Ectodermal cell (in vitro differentiated cells): ENCODE measurements at regions not wholly inside any gene's neighbourhood (a gene's known extent, or its start where the extent isn't known, plus 50 kb on each side); places are given as distances from the start of the nearest gene placed in this dataset.

Experiments used
- H3K27ac ChIP-seq: 2 replicates; pipeline ENCODE4 v1.7.0; 2013; ENCODE audit warnings: mild to moderate bottlenecking, low read depth, low read length; ENCODE audit not compliant: insufficient read depth, poor library complexity, severe bottlenecking
- H3K27me3 ChIP-seq: 2 replicates; pipeline ENCODE4 v1.7.0; 2013; ENCODE audit warnings: mild to moderate bottlenecking, low read length; ENCODE audit not compliant: insufficient read depth, control insufficient read depth, poor library complexity, severe bottlenecking
- H3K36me3 ChIP-seq: one replicate; pipeline ENCODE4 v1.7.0; 2013; ENCODE audit warnings: low read length; ENCODE audit not compliant: control insufficient read depth, insufficient read depth
- H3K4me1 ChIP-seq: one replicate; pipeline ENCODE4 v1.7.0; 2013; ENCODE audit warnings: low read length; ENCODE audit not compliant: control insufficient read depth, insufficient read depth
- H3K4me3 ChIP-seq: 2 replicates; pipeline ENCODE4 v1.7.0; 2013; ENCODE audit warnings: low read depth, low read length, control low read depth; ENCODE audit not compliant: insufficient read depth
- H3K9me3 ChIP-seq: 2 replicates; pipeline ENCODE4 v1.7.0; 2013; ENCODE audit warnings: mild to moderate bottlenecking, low read length, moderate library complexity; ENCODE audit not compliant: control insufficient read depth
- WGBS, 2 experiments: methylation state at CpG; one replicate each; pipeline ENCODE4 v1.1.7; 2013; ENCODE audit warnings: missing lambda C conversion rate in 2 of 2; 5-methylcytosine and 5-hydroxymethylcytosine counted together

DNA sequence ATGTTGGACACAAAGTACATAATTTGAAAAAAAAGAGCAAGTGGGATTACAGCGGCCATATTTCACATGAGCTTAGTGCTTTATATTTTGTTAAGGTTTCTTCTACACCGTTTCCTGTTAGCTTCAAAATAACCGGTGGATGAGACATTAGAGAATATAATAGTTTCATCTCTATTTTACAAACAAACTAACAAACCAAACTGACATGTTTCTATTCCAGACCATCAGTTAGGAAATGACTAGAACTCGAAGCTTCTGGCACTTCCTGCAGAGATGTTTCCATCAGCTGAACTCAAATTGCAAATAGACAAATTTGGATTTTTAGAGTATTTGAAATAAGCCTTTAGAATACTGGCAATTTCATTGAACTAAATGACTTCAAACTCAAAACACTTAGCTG, 86.5 kb downstream of the MTRR start:
- Histone ChIP-seq H3K27me3 (no peaks in the 10 kb centered on the region), H3K9me3 (no peaks in the 10 kb centered on the region), H3K4me3 (no peak overlapping the region), H3K27ac (no peak overlapping the region), H3K4me1 (no peaks in the 10 kb centered on the region), H3K36me3 (no peaks in the 10 kb centered on the region)
- 90 to 96% methylated on average over 3 to 4 of the region's 4 CpGs for WGBS, 2 experiments

DNA sequence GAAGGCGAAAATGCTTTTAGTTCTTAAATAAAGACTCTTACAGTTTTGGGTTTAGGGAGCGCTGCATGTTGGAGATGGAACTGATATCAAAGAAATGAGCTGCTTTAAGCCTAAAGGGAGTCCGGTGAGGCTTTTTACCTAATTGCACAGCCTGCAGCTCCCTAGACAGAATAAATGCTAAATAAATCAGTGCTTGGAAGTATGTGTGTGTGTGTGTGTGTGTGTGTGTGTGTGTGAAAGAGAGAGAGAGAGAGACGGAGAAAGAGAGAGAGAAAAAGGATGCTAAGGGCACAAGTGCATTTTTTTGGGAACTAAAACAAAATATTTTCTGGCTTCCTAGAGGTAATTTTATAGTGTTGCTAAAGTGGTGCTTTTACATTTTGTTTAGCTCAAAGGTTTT, 88.4 kb downstream of the MTRR start:
- no peaks in the 10 kb centered on the region for H3K4me1 ChIP-seq
- no peaks in the 10 kb centered on the region for H3K9me3 ChIP-seq
- H3K36me3 ChIP-seq, result no peaks in the 10 kb centered on the region
- WGBS, 2 experiments, result 92 to 94% methylated on average over 4 of the region's 4 CpGs
- H3K27ac ChIP-seq, result no peak overlapping the region
- H3K4me3 ChIP-seq, result no peak overlapping the region
- no peaks in the 10 kb centered on the region for H3K27me3 ChIP-seq

DNA sequence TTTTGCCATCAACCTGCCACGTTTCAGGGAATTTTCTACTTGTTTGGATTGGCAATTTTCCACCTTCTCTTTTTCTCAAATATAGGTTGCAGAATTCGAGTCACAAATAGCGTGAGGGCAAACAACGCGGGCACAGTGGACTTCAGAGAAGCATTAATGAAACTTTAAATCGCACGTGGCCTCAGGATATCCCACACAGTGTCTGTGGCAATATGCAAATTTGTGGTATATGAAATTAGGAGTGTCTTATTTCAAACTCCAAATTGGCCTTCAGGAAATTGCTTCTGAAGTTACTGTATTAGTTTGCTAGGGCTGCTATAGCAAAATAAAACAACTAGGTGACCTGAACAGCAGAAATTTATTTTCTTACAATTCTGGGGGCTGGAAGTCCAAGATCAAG, 91.2 kb downstream of the MTRR start:
- H3K27ac ChIP-seq, result no peak overlapping the region
- no peak overlapping the region for H3K4me3 ChIP-seq
- no peaks in the 10 kb centered on the region for H3K9me3 ChIP-seq
- 95 to 97% methylated on average over 7 of the region's 7 CpGs for WGBS, 2 experiments
- no peaks in the 10 kb centered on the region for H3K27me3 ChIP-seq
- no peaks in the 10 kb centered on the region for H3K36me3 ChIP-seq
- no peaks in the 10 kb centered on the region for H3K4me1 ChIP-seq

DNA sequence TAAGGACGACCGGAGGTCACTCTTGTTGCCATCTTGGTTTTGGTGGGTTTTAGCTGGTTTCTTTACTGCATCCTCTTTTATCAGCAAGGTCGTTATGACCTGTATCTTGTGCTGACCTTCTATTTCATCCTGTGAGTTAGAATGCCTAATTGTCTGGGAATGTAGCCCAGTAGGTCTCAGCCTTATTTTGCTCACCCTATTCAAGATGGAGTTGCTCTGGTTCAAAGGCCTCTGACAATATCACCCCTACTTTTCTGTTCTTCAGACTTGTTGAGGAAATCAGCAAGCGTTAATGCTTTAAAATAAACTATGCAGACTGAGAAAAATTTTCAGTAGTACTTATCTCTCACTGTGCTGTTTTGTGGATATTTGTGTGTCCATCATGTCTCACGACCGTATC, 92.6 kb downstream of the MTRR start:
- no peak overlapping the region for H3K27ac ChIP-seq
- no peaks in the 10 kb centered on the region for H3K9me3 ChIP-seq
- 90 to 91% methylated on average over 6 of the region's 6 CpGs for WGBS, 2 experiments
- no peaks in the 10 kb centered on the region for H3K27me3 ChIP-seq
- no peaks in the 10 kb centered on the region for H3K36me3 ChIP-seq
- H3K4me3 ChIP-seq, result no peak overlapping the region
- no peaks in the 10 kb centered on the region for H3K4me1 ChIP-seq

DNA sequence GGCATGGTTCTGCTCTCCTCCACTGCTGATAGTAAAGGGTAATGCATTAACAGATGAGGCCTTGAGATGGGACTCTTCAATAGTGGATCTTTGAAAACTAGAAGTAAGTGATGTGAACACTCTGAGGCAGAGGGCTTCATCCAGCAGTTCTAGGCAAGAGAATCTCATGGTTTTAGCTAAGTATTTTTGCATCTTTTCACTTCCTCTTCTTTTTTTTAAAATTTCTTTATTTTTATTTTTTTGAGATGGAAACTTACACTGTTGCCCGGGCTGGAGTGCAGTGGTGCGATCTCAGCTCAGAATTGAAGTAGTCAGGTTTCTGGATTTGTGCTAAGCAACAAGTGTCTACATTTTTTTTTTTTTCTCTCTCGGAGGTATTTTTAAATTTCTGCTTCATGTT, 101.9 kb downstream of the MTRR start:
- WGBS, 2 experiments, result 85 to 100% methylated on average over 2 to 3 of the region's 3 CpGs

DNA sequence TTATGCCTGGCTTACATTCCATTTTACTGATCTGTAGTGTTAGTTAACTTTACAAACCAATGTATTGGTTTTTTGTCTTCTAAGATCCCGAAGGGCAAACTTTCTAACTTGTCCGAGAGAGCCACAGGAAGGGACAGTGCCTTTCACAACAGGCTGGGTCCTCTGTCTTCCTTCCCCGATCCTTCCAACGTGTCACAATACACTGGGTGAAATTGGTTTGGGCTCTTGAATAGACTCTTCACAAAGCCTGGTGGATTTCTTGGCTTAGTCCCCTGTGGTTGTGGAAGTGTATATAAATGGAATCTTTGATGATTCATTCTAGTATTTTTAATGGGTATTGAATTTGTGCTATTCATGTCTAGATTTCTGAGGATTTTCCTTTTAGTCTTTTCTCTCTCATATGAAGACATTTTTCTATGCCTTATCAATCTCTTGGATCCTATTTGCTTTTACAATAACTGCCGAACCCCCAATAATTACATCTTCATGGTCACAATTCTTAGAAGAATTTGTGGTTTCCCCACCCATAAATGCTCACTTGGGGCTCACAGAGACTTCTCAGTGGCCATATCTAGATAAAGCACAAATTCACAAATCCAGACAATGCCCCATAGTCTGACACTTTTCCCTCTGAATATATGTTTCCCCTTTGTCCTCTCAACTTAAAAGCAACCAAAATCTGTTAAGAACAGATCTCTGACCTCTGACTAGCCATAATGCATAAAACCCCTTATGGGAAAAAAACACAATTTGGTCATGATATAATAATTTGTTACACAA, 107.7 kb downstream of the MTRR start:
- no peaks in the 10 kb centered on the region for H3K9me3 ChIP-seq
- H3K36me3 ChIP-seq, result no peaks in the 10 kb centered on the region
- H3K4me1 ChIP-seq, result no peaks in the 10 kb centered on the region
- H3K4me3 ChIP-seq, result no peak overlapping the region
- WGBS, 2 experiments, result 80 to 92% methylated on average over 5 of the region's 5 CpGs
- no peaks in the 10 kb centered on the region for H3K27me3 ChIP-seq
- no peak overlapping the region for H3K27ac ChIP-seq

More for the DNA sequence above, 101.9 kb downstream of the MTRR start:
- Histone ChIP-seq H3K27me3 (no peaks in the 10 kb centered on the region), H3K27ac (no peak overlapping the region), H3K4me1 (no peaks in the 10 kb centered on the region), H3K36me3 (no peaks in the 10 kb centered on the region), H3K9me3 (no peaks in the 10 kb centered on the region), H3K4me3 (no peak overlapping the region)

DNA sequence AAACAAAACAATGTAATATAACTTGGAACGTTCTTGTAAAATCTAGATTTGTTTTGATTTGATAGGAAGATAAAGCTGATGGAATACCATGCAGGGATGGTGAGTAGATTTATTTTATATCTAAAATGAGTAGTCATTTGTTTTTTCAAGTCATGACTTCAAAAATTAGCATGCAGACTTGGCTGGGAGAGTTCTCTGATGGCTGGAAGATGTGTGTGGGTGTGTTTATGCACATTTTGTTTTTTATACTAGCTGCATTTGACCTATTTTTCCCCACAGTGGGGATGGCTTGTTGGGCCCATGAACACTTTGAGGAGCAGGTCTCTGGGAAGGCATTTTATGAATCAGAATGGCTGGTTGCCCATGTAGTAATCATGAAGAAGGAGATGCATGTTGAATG, 109.2 kb downstream of the MTRR start:
- H3K27ac ChIP-seq, result no peak overlapping the region
- H3K4me3 ChIP-seq, result no peak overlapping the region
- no peaks in the 10 kb centered on the region for H3K27me3 ChIP-seq
- no peaks in the 10 kb centered on the region for H3K36me3 ChIP-seq
- WGBS, 2 experiments, result 88 to 94% methylated on average over 1 of the region's 1 CpG
- H3K4me1 ChIP-seq, result no peaks in the 10 kb centered on the region
- H3K9me3 ChIP-seq, result no peaks in the 10 kb centered on the region

DNA sequence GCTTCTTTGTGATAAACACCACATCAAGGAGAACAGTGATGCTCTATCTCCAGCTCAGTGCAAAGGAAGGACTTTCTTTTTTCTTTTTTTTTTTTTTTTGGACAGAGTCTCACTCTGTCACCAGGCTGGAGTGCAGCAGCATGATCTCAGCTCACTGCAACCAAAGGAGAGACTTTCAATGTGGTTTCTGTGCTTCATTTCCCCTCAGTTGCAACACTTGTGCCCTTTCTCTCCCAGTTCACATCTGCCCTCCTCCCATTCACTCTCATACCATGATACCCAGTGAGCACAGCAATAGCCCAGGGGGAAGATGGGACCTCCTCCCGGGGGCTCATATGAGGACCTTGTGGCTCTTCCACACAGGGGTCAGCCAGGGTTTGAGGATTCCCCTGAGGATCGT, 110.0 kb downstream of the MTRR start:
- WGBS, 2 experiments, result 78 to 93% methylated on average over 2 of the region's 2 CpGs
- Histone ChIP-seq H3K27me3 (no peaks in the 10 kb centered on the region), H3K4me3 (no peak overlapping the region), H3K36me3 (no peaks in the 10 kb centered on the region), H3K9me3 (no peaks in the 10 kb centered on the region), H3K27ac (no peak overlapping the region), H3K4me1 (no peaks in the 10 kb centered on the region)

DNA sequence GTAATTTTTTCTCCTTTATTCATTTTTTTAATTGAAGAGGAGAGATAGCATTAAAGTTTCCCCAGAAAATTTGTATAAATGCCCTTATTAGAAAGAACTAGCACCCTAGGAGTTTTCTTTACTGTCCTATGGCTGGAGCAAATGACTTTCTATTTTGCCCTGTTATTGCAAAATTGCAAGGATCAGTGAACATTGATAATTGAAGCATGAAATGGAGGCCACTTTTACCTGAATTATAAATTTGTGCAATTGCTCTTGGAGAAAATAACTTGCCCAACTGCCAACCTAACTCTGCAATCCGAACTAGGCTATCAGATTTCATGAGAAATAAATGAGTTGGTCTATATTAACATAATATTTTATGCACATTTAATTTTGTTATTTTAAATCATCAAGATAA, 111.9 kb downstream of the MTRR start:
- Histone ChIP-seq H3K4me3 (no peak overlapping the region), H3K27ac (no peak overlapping the region), H3K27me3 (no peaks in the 10 kb centered on the region), H3K36me3 (no peaks in the 10 kb centered on the region), H3K9me3 (no peaks in the 10 kb centered on the region), H3K4me1 (no peaks in the 10 kb centered on the region)
- no CpG with 5 or more reads among the region's 1 CpG for WGBS, 2 experiments

DNA sequence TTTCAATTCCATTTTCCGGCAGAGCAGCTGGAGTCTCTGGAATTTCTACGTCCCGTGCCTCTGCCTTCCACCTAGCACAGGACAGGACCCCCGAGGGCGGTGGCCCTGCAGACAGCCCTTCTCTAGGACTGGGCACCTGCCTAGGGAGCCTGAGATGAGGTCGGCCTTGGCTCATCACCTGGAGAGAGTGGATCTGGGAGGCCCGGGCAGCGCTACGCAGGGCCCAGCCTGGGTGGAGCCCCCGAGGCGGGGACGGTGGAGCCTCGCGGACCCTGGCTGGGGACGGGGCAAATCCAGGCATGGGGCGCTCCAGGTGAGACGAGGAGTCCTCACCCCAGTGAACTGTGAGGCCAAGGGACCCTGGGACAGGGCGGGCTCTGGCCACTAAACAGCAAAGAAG, 114.5 kb downstream of the MTRR start:
- 93% methylated on average over 18 of the region's 18 CpGs for WGBS, 2 experiments

More for the DNA sequence above, 114.5 kb downstream of the MTRR start:
- Histone ChIP-seq H3K27me3 (no peaks in the 10 kb centered on the region), H3K4me1 (no peaks in the 10 kb centered on the region), H3K27ac (no peak overlapping the region), H3K9me3 (no peaks in the 10 kb centered on the region), H3K36me3 (no peaks in the 10 kb centered on the region), H3K4me3 (no peak overlapping the region)
